Keratinocyte (primary cell): ENCODE measurements at regions not wholly inside any gene's neighbourhood (a gene's known extent, or its start where the extent isn't known, plus 50 kb on each side); places are given as distances from the start of the nearest gene placed in this dataset.

Experiments
- EZH2 ChIP-seq: IDR thresholded peaks from one replicate; pipeline ENCODE4 v1.6.1; 2012; ENCODE audit warnings: inconsistent platforms, mild to moderate bottlenecking, low read length, moderate library complexity
- TF ChIP-seq, protein P1 (sequence below), 3 experiments: IDR thresholded peaks in 1 of 3; conservative IDR thresholded peaks in 1 of 3; optimal IDR thresholded peaks in 1 of 3; 2 replicates in 2 of 3; 3 replicates in 1 of 3; pipeline versions ENCODE3 to v1.5.1; 2011; ENCODE audit warnings: low read length in 3 of 3, mild to moderate bottlenecking in 3 of 3, moderate library complexity in 2 of 3, control low read depth in 1 of 3, inconsistent platforms in 1 of 3; ENCODE audit not compliant: insufficient read depth in 2 of 3; ENCODE audit errors: extremely low read depth in 1 of 3

DNA sequence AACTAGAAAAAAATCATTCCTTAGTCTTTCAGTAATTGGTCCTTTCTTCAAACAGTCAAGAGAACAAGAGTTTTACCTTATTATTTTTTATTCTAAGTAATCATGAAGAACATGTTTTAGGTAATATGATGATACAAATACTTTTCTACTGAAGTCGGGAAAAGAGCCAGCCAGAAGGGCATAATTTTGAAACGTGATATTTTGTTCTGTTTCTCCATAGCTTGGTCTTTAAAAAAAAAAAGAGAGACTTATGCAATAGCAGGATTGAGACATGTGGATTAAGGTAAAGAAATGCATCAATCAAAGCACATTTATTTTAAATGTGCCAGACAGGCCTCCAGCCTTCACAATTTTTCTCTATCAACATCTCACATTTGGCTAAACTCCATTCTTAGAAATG is 1016.8 kb downstream of the CNTNAP5 start:
- TF ChIP-seq, protein P1, sequence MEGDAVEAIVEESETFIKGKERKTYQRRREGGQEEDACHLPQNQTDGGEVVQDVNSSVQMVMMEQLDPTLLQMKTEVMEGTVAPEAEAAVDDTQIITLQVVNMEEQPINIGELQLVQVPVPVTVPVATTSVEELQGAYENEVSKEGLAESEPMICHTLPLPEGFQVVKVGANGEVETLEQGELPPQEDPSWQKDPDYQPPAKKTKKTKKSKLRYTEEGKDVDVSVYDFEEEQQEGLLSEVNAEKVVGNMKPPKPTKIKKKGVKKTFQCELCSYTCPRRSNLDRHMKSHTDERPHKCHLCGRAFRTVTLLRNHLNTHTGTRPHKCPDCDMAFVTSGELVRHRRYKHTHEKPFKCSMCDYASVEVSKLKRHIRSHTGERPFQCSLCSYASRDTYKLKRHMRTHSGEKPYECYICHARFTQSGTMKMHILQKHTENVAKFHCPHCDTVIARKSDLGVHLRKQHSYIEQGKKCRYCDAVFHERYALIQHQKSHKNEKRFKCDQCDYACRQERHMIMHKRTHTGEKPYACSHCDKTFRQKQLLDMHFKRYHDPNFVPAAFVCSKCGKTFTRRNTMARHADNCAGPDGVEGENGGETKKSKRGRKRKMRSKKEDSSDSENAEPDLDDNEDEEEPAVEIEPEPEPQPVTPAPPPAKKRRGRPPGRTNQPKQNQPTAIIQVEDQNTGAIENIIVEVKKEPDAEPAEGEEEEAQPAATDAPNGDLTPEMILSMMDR (optimal IDR thresholded peaks at IDR 0.05 in 1 of 3, IDR thresholded peaks at IDR 0.05 in 1 of 3, conservative IDR thresholded peaks at IDR 0.05 in 1 of 3; ENCODE audit: extremely low read depth in 1 of 3, insufficient read depth in 2 of 3, low read length in 3 of 3), result no peak
- TF ChIP-seq EZH2, result no peak
